ENCODE measurements at regions not wholly inside any gene's neighbourhood (a gene's known extent, or its start where the extent isn't known, plus 50 kb on each side); places are given as distances from the start of the nearest gene placed in this dataset.

- no peak for TF ChIP-seq CTCF (IDR thresholded peaks at IDR 0.05 in 4 of 5, conservative IDR thresholded peaks at IDR 0.05 in 1 of 5)
- TF ChIP-seq POLR2A (IDR thresholded peaks at IDR 0.05), result no peak
These were observed 94.8 kb downstream of the CPN2 start for GRCh38 chr3:194256040-194256945.

All from gastrocnemius medialis (tissue), 4 donors.